Loucy (cell line): ENCODE measurements at regions not wholly inside any gene's neighbourhood (a gene's known extent, or its start where the extent isn't known, plus 50 kb on each side); places are given as distances from the start of the nearest gene placed in this dataset.

Experiments used
- H2AFZ ChIP-seq: fragments of 200-600 bp; sonication (generic); 2 replicates; pipeline ENCODE4 v1.6.0; 2016; ENCODE audit warnings: antibody characterized with exemption, mild to moderate bottlenecking, low read length, moderate library complexity
- H3F3A ChIP-seq: fragments of 200-600 bp; 2 replicates; pipeline ENCODE4 v1.6.0; 2016; ENCODE audit warnings: antibody characterized with exemption, low read depth, mild to moderate bottlenecking
- H3K27me3 ChIP-seq: fragments of 200-600 bp; sonication (generic); 2 replicates; pipeline ENCODE4 v1.6.1; 2014; ENCODE audit warnings: low read length, mild to moderate bottlenecking; ENCODE audit not compliant: insufficient read depth, poor library complexity, severe bottlenecking
- H3K36me3 ChIP-seq: fragments of 200-600 bp; sonication (generic); 2 replicates; pipeline ENCODE4 v1.6.1; 2016; ENCODE audit warnings: low read length; ENCODE audit not compliant: insufficient read depth
- H3K4me1 ChIP-seq: fragments of 200-600 bp; sonication (generic); 2 replicates; pipeline ENCODE4 v1.5.1; 2014; ENCODE audit warnings: low read length, mild to moderate bottlenecking; ENCODE audit not compliant: insufficient read depth, poor library complexity, severe bottlenecking
- H3K4me2 ChIP-seq: fragments of 200-600 bp; sonication (generic); 2 replicates; pipeline ENCODE4 v1.6.0; 2014; ENCODE audit warnings: antibody characterized with exemption, low read length, low read depth, mild to moderate bottlenecking; ENCODE audit not compliant: poor library complexity, severe bottlenecking
- H3K4me3 ChIP-seq: fragments of 200-600 bp; sonication (generic); 2 replicates; pipeline ENCODE4 v1.5.1; 2014; ENCODE audit warnings: low read length, mild to moderate bottlenecking, mixed read lengths; ENCODE audit not compliant: poor library complexity, severe bottlenecking
- H3K79me2 ChIP-seq: fragments of 200-600 bp; sonication (generic); 2 replicates; pipeline ENCODE4 v1.6.1; 2014; ENCODE audit warnings: low read length; ENCODE audit not compliant: insufficient read depth
- H3K9ac ChIP-seq: fragments of 200-600 bp; sonication (generic); 2 replicates; pipeline ENCODE4 v1.6.0; 2014; ENCODE audit warnings: mild to moderate bottlenecking, low read depth, low read length, moderate library complexity; ENCODE audit not compliant: poor library complexity, severe bottlenecking
- H3K9me2 ChIP-seq: fragments of 200-600 bp; sonication (generic); replicated peaks from 2 replicates; pipeline ENCODE4 v1.6.1; 2016; ENCODE audit warnings: low read depth, low read length, mixed read lengths
- H3K9me3 ChIP-seq: fragments of 200-600 bp; sonication (generic); 2 replicates; pipeline ENCODE4 v1.6.1; 2014; ENCODE audit warnings: mild to moderate bottlenecking, antibody characterized with exemption, low read length, low read depth; ENCODE audit not compliant: insufficient read depth
- H4K20me1 ChIP-seq: fragments of 200-600 bp; sonication (generic); 2 replicates; pipeline ENCODE4 v1.6.0; 2014; ENCODE audit warnings: antibody characterized with exemption, low read length, mild to moderate bottlenecking; ENCODE audit not compliant: insufficient read depth, poor library complexity, severe bottlenecking
- CTCF ChIP-seq: fragments of 200-600 bp; sonication (generic); conservative IDR thresholded peaks from 2 replicates; pipeline ENCODE4 v1.5.1; 2014; ENCODE audit warnings: mild to moderate bottlenecking, antibody characterized with exemption, low read length
- EZH2phosphoT487 ChIP-seq: fragments of 200-600 bp; IDR thresholded peaks from 2 replicates; pipeline ENCODE4 v1.6.1; 2018; ENCODE audit warnings: antibody characterized with exemption, mild to moderate bottlenecking, moderate library complexity, borderline replicate concordance

- no peaks in the 10 kb centered on the region for H3K79me2 ChIP-seq
Measured at GRCh38 chr14:38761033-38761432, 342.0 kb downstream of the SEC23A start.

GRCh38 chr14:38758661-38759060 is 344.4 kb downstream of the SEC23A start:
- Histone ChIP-seq H3K4me1 (no peaks in the 10 kb centered on the region), H3K4me3 (no peak overlapping the region), H3K36me3 (no peaks in the 10 kb centered on the region), H3F3A (no peaks in the 10 kb centered on the region), H3K9me2 (no peaks in the 10 kb centered on the region), H3K9ac (no peak overlapping the region), H3K27me3 (no peaks in the 10 kb centered on the region), H3K9me3 (no peaks in the 10 kb centered on the region), H2AFZ (no peak overlapping the region), H3K79me2 (no peaks in the 10 kb centered on the region), H4K20me1 (no peaks in the 10 kb centered on the region), H3K4me2 (no peak overlapping the region)
- TF ChIP-seq EZH2phosphoT487 = no peak
- TF ChIP-seq CTCF = no peak

More at GRCh38 chr14:38761033-38761432, 342.0 kb downstream of the SEC23A start:
- H3K9me2 ChIP-seq = no peaks in the 10 kb centered on the region
- H3K4me2 ChIP-seq = no peak overlapping the region
- no peaks in the 10 kb centered on the region for H3K4me1 ChIP-seq
- H3F3A ChIP-seq = no peaks in the 10 kb centered on the region
- TF ChIP-seq CTCF (no peak), EZH2phosphoT487 (no peak)
- H3K36me3 ChIP-seq = no peaks in the 10 kb centered on the region
- H3K27me3 ChIP-seq = no peaks in the 10 kb centered on the region
- no peak overlapping the region for H2AFZ ChIP-seq
- no peak overlapping the region for H3K9ac ChIP-seq
- H4K20me1 ChIP-seq = no peaks in the 10 kb centered on the region
- no peaks in the 10 kb centered on the region for H3K9me3 ChIP-seq
- no peak overlapping the region for H3K4me3 ChIP-seq

GRCh38 chr14:38755036-38755435 is 348.0 kb downstream of the SEC23A start:
- Histone ChIP-seq H3K9me2 (no peaks in the 10 kb centered on the region), H3K36me3 (no peaks in the 10 kb centered on the region), H3K4me2 (no peak overlapping the region), H3K4me3 (no peak overlapping the region), H3K79me2 (no peaks in the 10 kb centered on the region), H3K9ac (no peak overlapping the region), H3K27me3 (no peaks in the 10 kb centered on the region), H4K20me1 (no peaks in the 10 kb centered on the region), H3F3A (no peaks in the 10 kb centered on the region), H3K9me3 (no peaks in the 10 kb centered on the region), H2AFZ (no peak overlapping the region), H3K4me1 (no peaks in the 10 kb centered on the region)
- TF ChIP-seq CTCF = no peak
- TF ChIP-seq EZH2phosphoT487 = no peak
